Kidney (tissue), 13 donors: ENCODE measurements at regions not wholly inside any gene's neighbourhood (a gene's known extent, or its start where the extent isn't known, plus 50 kb on each side); places are given as distances from the start of the nearest gene placed in this dataset.

Source experiments
- DNase-seq, 5 donors: peaks; one replicate each; pipeline ENCODE4 v3.0.0-alpha.2; 2013 to 2020
- FAIRE-seq: peaks from 2 replicates; lab custom pipeline; 2012; peaks lifted over from hg19 to GRCh38; lab: Jason Lieb, UNC
- H3K27ac ChIP-seq, 2 donors: one replicate each; pipeline ENCODE4 v1.7.0; 2013; ENCODE audit warnings: low read depth in 2 of 2, low read length in 2 of 2, inconsistent platforms in 1 of 2
- H3K27me3 ChIP-seq: one replicate; pipeline ENCODE4 v1.7.1; 2013; ENCODE audit warnings: low read length, inconsistent platforms; ENCODE audit not compliant: control insufficient read depth, insufficient read depth
- H3K36me3 ChIP-seq, 3 donors: one replicate each; pipeline versions ENCODE4 v1.7.0 to v1.7.1; 2013; ENCODE audit warnings: low read length in 3 of 3, control low read depth in 1 of 3, inconsistent platforms in 1 of 3; ENCODE audit not compliant: insufficient read depth in 3 of 3, control insufficient read depth in 2 of 3
- H3K4me1 ChIP-seq, 3 donors: one replicate each; pipeline versions ENCODE4 v1.7.0 to v1.7.1; 2013; ENCODE audit warnings: low read length in 3 of 3, inconsistent platforms in 1 of 3, low read depth in 1 of 3; ENCODE audit not compliant: control insufficient read depth in 2 of 3, insufficient read depth in 2 of 3
- H3K4me3 ChIP-seq, 3 donors: one replicate each; pipeline versions ENCODE4 v1.7.0 to v1.8.1; 2013; ENCODE audit warnings: low read length in 3 of 3, control low read depth in 1 of 3, inconsistent platforms in 1 of 3
- H3K9ac ChIP-seq, 3 donors: one replicate each; pipeline versions ENCODE4 v1.7.0 to v1.7.1; 2013; ENCODE audit warnings: low read length in 3 of 3, control low read depth in 1 of 3, inconsistent platforms in 1 of 3
- H3K9me3 ChIP-seq, 3 donors: one replicate each; pipeline versions ENCODE4 v1.7.0 to v1.7.1; 2013; ENCODE audit warnings: low read length in 3 of 3, control low read depth in 1 of 3, inconsistent platforms in 1 of 3; ENCODE audit not compliant: control insufficient read depth in 2 of 3, insufficient read depth in 1 of 3
- CTCF ChIP-seq: IDR thresholded peaks from 3 replicates; pipeline ENCODE4 v1.5.1; 2012; ENCODE audit warnings: mild to moderate bottlenecking, moderate library complexity, borderline replicate concordance; ENCODE audit not compliant: insufficient read depth; ENCODE audit errors: extremely low read depth
- intact Hi-C: fragments of 100-400 bp; cut with DNase I; formaldehyde crosslinking; loops from one replicate; pipeline ENCODE4 v1.11.1; 2022
- donor health status: control.
- donor health status: control.
- donor health status: control.
- donor health status: control.
- donor health status: control.
- donor health status: DM: yes; HTN: yes; CAD: no.
- donor health status: Normal renal cell carcinoma (clear cell type).

GRCh38 chr3:31373681-31374080 lies 159.0 kb upstream of the STT3B start:
- Histone ChIP-seq H3K4me3 (no peak overlapping the region), H3K9ac (no peak overlapping the region), H3K9me3 (no peaks in the 10 kb centered on the region), H3K36me3 (no peaks in the 10 kb centered on the region), H3K27me3 (no peaks in the 10 kb centered on the region), H3K4me1 (no peaks in the 10 kb centered on the region), H3K27ac (no peak overlapping the region)
- FAIRE-seq (no peak), DNase-seq (no peak)
- intact Hi-C loops: no loop called here
- no peak for TF ChIP-seq CTCF

- DNase-seq: no peak
- no peak for FAIRE-seq
- no peaks in the 10 kb centered on the region for H3K27me3 ChIP-seq
- TF ChIP-seq CTCF: no peak
- no peaks in the 10 kb centered on the region for H3K9me3 ChIP-seq
- intact Hi-C loops: no loop called here
- no peaks in the 10 kb centered on the region for H3K36me3 ChIP-seq
- H3K4me1 ChIP-seq: no peaks in the 10 kb centered on the region
- no peak overlapping the region for H3K9ac ChIP-seq
- no peak overlapping the region for H3K27ac ChIP-seq
- H3K4me3 ChIP-seq: no peak overlapping the region
Observed at GRCh38 chr3:31377045-31377642, 155.6 kb upstream of the STT3B start.

GRCh38 chr3:31378231-31378630 lies 154.5 kb upstream of the STT3B start:
- intact Hi-C loops: no loop called here
- Histone ChIP-seq H3K4me1 (no peaks in the 10 kb centered on the region), H3K4me3 (no peak overlapping the region), H3K27ac (no peak overlapping the region), H3K9ac (no peak overlapping the region), H3K36me3 (no peaks in the 10 kb centered on the region), H3K9me3 (no peaks in the 10 kb centered on the region), H3K27me3 (no peaks in the 10 kb centered on the region)
- DNase-seq: no peak
- no peak for TF ChIP-seq CTCF
- no peak for FAIRE-seq

GRCh38 chr3:31379598-31379997 lies 153.1 kb upstream of the STT3B start:
- Histone ChIP-seq H3K9me3 (no peaks in the 10 kb centered on the region), H3K36me3 (no peaks in the 10 kb centered on the region), H3K4me3 (no peak overlapping the region), H3K9ac (no peak overlapping the region), H3K27ac (no peak overlapping the region), H3K4me1 (no peaks in the 10 kb centered on the region), H3K27me3 (no peaks in the 10 kb centered on the region)
- FAIRE-seq: no peak
- no peak for DNase-seq
- intact Hi-C loops: no loop called here
- no peak for TF ChIP-seq CTCF
